ENCODE measurements at regions not wholly inside any gene's neighbourhood (a gene's known extent, or its start where the extent isn't known, plus 50 kb on each side); places are given as distances from the start of the nearest gene placed in this dataset.

GRCh38 chr13:68616600-68617222, 1386.6 kb upstream of the PCDH9 start:
- H3K4me1 ChIP-seq: no peaks in the 10 kb centered on the region
- intact Hi-C loops (cut with DNase I): no loop called here
- peaks cover 0 to 26% (median 0%) of the 10 kb centered on the region in 11 donors for H3K9me3 ChIP-seq
- ATAC-seq (no peak), DNase-seq (no peak)
- no peak overlapping the region for H3K4me3 ChIP-seq
- H3K27ac ChIP-seq: no peak overlapping the region
- no peak for TF ChIP-seq CTCF (IDR thresholded peaks at IDR 0.05)
- 71 to 80% methylated on average over 10 of the region's 10 CpGs for WGBS, 2 donors
- no peaks in the 10 kb centered on the region for H3K36me3 ChIP-seq
- no peaks in the 10 kb centered on the region for H3K27me3 ChIP-seq

- Histone ChIP-seq H3K27ac (no peak overlapping the region), H3K36me3 (no peaks in the 10 kb centered on the region), H3K4me1 (no peaks in the 10 kb centered on the region), H3K4me3 (no peak overlapping the region), H3K9me3 (peaks cover 0 to 20% (median 0%) of the 10 kb centered on the region in 11 donors), H3K27me3 (no peaks in the 10 kb centered on the region)
- ATAC-seq (no peak), DNase-seq (no peak)
- intact Hi-C loops (cut with DNase I): no loop called here
- no peak for TF ChIP-seq CTCF (IDR thresholded peaks at IDR 0.05)
- WGBS, 2 donors: 77 to 81% methylated on average over 8 of the region's 8 CpGs
These were observed 1379.5 kb upstream of the PCDH9 start for GRCh38 chr13:68609661-68610060.

GRCh38 chr13:68608147-68608546, 1378.0 kb upstream of the PCDH9 start:
- TF ChIP-seq CTCF (IDR thresholded peaks at IDR 0.05): no peak
- H3K27me3 ChIP-seq: no peaks in the 10 kb centered on the region
- H3K36me3 ChIP-seq: no peaks in the 10 kb centered on the region
- ATAC-seq: no peak
- no peaks in the 10 kb centered on the region for H3K4me1 ChIP-seq
- no peak overlapping the region for H3K27ac ChIP-seq
- H3K9me3 ChIP-seq: peaks cover 0 to 20% (median 0%) of the 10 kb centered on the region in 11 donors
- intact Hi-C loops (cut with DNase I): no loop called here
- no peak for DNase-seq
- no peak overlapping the region for H3K4me3 ChIP-seq

GRCh38 chr13:68597641-68598040, 1367.5 kb upstream of the PCDH9 start:
- DNase-seq (no peak), ATAC-seq (no peak)
- Histone ChIP-seq H3K4me1 (no peaks in the 10 kb centered on the region), H3K27me3 (no peaks in the 10 kb centered on the region), H3K27ac (no peak overlapping the region), H3K4me3 (no peak overlapping the region), H3K9me3 (peaks cover 0 to 10% (median 0%) of the 10 kb centered on the region in 11 donors), H3K36me3 (no peaks in the 10 kb centered on the region)
- intact Hi-C loops (cut with DNase I): no loop called here
- TF ChIP-seq CTCF (IDR thresholded peaks at IDR 0.05): no peak

Measured in heart right ventricle (tissue), 16 donors.